ENCODE measurements at regions not wholly inside any gene's neighbourhood (a gene's known extent, or its start where the extent isn't known, plus 50 kb on each side); places are given as distances from the start of the nearest gene placed in this dataset.
A peak's percentile ranks its signal among the peaks of the same experiment; 100 is the strongest.
"Not testable (repeated sequence)": the region's sequence is repeated elsewhere in the genome, so short reads cannot be mapped to it uniquely, and the experiment has no call there.

DNA sequence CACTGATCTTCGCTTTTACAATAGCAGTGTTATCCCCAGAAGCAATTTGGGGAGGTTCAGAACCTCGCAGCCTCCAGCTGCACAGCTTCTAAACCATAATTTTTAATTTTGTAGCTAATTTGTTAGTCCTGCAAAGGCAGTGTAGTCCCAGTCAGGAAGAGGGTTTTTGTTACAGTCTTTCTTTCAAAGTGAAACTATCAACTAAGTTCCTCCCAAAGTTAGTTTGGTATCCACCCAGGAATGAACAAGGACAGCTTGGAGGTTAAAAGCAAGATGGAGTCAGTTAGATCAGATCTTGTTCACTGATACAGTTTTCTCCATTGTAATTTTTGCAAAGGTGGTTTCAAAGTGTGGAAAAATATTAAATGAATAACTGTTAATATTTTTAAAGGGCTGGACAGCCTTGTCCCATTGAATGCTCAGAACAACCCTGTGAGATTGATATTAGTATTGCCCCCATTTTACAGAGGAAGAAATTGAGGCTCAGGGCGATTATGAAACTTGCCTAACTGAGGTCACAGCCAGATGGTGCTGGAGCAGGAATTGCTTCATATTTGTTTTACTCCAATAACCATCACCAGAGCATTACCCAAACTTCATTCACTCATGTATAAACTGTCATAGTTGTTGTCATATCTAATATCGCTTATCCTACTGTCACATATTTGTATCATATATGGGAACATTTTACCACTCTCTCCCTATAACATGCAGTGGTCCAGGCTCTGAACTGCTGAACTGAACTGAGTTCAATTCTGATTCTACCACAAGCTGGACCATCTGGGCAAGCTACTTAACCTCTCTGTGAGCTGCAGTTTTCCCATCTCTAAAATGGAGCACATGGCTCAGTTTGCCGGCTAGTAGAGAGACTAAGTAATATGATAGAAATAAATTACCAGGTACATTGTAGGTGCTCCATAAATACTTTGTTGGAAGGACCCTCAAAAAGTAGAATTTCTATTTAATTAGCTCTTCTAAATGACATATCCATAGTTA is 213.8 kb downstream of the BCAS1 start:
- no peak for DNase-seq (ENCODE audit: low spot score)

DNA sequence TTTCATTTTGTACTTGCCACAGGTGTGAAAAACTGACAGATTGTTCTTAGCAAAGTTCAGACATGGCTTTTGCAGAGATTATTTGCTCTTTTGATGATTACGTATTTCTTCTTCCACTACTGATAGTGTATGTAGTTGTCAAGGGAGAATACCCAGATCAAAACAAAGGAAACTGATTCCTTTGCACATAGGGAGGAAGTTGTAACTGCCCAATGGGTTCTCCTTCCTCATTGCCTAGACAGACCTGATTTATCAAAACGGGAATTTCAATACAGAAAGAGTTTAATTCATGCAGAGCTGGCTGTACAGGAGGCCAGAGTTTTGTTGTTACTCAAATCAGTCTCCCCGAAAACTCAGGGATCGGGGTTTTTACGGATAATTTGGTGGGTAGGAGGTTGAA is 214.7 kb downstream of the BCAS1 start:
- DNase-seq (ENCODE audit: low spot score): no peak

DNA sequence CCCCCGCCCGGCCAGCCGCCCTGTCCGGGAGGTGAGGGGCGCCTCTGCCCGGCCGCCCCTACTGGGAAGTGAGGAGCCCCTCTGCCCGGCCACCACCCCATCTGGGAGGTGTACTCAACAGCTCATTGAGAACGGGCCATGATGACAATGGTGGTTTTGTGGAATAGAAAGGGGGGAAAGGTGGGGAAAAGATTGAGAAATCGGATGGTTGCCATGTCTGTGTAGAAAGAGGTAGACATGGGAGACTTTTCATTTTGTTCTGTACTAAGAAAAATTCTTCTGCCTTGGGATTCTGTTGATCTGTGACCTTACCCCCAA is 215.8 kb downstream of the BCAS1 start:
- DNase-seq (ENCODE audit: low spot score): not testable (repeated sequence)

DNA sequence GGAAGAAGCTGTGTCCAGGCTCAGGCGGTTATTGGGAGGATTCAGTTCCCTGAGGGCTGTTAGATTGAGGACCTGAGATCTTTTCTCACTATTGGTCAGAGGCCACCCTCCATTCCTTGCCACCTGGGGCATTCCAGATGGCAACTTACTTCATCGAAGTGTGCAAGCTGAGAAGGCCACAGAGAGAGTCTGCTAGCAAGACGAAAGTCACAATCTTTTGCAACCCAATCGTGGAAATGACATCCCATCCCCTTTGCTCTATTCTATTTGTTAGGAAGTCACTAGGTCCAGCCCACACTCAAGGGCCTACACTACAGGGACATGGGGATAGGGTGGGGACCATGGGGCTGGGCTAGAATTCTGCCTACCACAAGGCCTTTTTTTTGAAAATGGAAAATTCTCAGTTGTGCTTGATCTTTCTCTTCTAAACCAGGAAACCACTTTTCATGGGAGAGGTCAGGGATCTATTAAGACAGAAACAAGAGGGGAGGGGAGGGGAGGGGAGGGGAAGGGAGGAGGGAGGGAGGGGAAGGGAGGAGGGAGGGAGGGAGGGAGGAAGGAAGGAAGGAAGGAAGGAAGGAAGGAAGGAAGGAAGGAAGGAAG is 217.2 kb downstream of the BCAS1 start:
- no peak for DNase-seq (ENCODE audit: low spot score)

DNA sequence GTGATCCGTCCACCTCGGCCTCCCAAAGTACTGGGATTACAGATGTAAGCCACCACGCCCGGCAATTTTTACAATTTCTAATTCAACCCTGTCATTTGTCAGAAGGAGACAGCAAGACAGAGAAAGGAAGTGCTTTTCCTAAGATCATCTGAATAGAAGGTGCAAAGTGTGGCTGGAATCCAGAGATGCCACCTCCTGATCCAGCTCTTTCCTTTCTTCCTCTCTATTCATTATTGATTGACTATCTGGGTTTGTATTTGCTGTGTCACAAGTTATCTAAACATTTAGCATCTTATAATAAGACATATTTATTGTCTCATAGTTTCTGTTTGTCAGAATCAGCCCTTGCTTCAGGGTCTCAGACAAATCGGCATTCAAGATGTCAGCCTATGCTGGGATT is 217.7 kb downstream of the BCAS1 start:
- DNase-seq (ENCODE audit: low spot score): no peak

DNA sequence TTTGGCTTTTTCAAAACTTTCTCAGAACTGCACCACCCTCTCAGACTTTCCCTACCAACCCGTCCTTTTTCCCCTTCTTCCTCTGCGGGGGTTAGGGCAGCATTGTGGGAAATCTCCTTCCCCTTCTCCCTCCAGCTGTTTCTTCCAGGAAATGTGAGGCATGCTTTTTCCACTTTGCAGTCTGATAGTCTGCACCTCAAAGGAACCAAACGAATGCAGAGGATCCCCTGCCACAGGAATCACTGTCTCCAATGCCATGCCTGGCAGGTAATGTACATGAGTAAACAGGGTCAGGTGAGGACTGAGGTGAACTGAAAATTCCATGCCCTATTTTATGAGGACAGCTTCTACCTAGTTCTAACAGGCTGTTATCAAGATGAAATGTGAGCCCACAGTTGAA is 218.4 kb downstream of the BCAS1 start:
- DNase-seq (ENCODE audit: low spot score): no peak

DNA sequence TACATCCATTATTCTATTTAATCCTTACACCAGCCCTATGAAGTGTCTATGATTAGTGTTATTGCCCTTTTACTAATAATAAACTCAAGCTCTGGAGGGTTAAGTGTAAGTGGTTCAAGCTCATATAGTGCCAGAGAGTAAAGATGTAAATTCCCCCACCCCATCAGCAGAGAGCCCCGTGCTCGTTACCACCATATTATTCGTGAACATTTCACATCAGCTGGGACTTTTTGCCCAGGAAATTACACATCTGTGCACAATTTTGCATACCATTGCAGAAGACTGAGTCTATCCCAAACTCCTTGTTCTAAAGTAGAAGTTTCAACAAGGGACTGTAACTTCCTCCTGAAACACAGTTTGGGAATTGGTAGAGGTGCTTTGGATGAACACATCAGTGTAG is 220.1 kb downstream of the BCAS1 start:
- DNase-seq (ENCODE audit: low spot score): no peak

DNA sequence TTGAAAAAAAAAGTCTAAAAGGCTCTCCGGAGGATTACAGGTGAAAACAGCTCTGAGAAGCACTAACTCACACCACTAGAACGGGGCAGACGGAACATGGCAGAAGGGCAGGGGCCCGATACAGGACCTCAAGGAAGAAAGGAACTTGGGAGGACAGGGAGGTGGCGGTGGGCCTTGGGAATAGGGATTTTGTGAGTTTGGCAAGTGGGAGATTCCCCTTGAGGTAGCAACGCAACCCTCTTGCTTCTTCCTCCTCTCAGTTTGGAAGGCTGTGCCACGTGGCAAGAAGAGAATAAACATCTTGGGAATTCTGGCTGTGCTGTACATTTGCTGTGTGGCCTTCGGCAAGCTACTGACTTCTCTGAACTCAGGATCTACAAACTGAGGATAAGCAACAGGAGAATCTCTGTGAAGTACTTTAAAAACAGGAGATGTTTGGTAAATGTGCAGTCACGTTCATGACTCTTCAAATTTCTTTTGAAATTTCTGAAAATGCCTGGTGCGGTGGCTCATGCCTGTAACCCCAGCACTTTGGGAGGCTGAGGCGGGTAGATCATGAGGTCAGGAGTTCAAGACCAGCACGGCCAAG is 220.8 kb downstream of the BCAS1 start:
- no peak for DNase-seq (ENCODE audit: low spot score)

DNA sequence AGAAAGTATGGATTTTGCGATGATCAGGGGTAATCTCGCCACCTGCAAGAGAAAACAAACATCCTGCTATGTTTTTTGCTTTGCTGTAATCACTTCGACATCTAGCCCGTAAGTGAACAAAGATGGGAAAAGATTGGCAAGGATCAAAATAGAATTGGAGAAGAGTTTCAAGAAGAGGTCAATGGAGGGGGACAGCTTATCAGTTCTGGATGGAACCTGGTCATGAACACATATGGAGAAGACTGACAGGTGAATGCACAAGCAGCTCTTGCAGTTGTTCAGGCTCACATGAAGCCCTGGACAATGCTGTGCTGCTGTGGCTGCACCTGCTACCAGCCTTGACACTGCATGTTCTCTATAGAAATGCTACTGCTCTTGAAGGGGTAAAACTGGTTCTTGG is 222.1 kb downstream of the BCAS1 start:
- no peak for DNase-seq (ENCODE audit: low spot score)

DNA sequence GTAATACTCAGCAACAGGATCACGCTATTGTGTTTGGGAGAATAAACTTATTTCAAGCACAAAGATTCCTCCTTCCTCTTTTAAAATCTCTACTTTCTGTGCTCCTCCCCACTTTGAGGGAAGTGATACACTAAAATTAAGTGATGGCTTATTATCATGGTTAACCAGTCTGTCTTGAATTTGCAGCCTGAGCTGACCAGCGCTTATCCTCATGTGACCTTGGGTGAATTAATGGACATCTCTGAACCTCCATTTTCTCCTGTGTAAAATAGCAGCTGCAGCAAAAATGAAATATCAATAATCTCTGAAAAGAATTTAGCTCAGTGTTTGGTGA is 222.6 kb downstream of the BCAS1 start:
- no peak for DNase-seq (ENCODE audit: low spot score)

DNA sequence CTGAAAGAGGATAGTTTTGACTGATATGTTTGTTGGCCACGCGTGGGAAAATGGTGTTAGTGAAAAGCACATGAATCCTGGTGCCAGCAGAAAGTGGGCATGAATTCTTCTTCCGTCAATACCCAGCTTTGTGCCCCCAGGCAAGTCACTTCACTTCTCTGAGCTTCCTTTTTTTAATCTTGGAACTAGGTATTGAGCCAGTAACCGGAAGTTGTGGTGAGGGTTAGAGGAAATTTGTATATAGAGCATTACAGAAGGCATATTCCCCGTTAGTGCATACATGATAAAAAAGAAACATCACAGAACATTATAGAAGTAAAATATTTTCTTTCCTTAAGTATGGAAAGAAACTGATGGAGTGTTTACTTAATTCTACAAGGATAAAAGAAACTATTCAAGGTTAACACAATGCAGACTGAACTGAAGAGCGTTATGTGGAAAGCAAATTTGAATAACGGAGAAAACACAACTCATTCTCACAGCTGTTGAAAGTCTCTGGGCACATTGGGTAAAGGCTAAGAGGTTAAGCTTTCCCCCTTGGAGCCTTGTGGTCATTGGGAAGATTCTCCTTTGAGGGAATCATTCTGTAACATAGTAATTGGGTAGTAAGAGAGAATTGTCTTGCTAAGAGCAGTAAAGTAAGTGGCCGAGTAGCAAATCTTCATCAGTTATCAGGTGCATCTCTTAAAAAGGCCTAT is 223.1 kb downstream of the BCAS1 start:
- DNase-seq (ENCODE audit: low spot score): no peak

DNA sequence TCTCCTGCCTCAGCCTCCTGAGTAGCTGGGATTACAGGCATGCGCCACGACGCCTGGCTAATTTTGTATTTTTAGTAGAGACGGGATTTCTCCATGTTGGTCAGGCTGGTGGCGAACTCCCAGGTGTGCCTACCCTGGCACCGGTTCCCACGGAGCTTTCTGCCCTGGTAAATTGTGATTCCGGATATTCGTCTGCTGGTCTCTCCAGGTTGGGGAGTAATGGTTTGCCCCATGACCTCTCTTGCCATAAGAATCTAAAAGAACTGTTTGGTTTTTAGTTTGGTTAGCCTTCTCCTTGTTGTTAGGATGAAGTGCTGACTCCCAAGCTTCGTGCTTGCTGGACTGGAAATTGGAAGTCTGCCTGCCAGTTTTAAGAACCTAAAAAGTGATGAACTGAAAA is 223.8 kb downstream of the BCAS1 start:
- no peak for DNase-seq (ENCODE audit: low spot score)

DNA sequence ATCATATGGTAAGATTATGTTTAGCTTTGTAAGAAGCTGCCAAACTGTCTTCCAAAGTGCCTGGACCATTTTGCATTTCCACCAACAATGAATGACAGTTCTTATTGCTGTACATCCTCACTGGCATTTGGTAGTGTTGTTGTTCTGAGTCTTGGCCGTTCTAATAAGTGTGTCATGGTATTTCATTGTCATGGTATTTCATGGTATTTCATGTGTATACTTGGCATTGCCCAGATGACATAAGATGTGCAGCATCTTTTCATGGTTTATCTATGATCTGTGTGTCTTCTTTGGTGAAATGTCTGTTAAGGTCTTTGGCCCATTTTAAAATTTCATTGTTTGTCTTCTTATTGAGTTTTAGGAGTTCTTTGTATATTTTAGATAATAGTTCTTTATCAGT is 224.4 kb downstream of the BCAS1 start:
- no peak for DNase-seq (ENCODE audit: low spot score)

DNA sequence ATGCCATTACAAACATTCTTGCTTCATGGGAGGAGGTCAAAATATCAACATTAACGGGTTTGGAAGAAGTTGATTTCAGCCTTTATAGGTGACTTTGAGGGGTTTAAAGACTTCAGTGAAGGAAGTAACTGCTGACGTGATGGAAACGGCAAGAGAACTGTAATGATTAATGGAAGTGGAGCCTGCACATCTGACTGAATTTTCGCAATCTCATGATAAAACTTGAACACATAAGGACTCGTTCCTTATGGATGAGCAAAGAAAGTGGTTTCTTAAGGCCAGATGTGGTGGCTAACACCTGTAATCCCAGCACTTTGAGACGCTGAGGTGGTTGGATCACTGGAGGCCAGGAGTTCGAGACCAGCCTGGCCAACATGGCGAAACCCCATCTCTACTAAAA is 226.1 kb downstream of the BCAS1 start:
- DNase-seq (ENCODE audit: low spot score): no peak

DNA sequence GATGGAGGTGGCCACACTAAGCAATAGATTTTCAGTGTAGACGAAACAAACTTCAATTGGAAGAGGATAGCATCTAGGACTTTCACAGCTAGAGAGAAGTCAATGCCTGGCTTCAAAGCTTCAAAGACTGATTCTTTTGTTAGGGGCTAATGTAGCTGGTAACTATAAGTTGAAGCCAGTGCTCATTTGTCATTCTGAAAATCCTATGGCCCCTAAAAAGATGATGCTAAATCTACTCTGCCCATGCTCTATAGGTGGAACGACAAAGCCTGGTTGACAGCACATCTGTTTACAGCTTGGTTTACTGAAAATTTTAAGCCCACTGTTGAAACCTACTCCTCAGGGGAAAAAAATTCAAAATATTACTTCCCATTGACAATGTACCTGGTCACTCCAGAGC is 226.7 kb downstream of the BCAS1 start:
- no peak for DNase-seq (ENCODE audit: low spot score)

DNA sequence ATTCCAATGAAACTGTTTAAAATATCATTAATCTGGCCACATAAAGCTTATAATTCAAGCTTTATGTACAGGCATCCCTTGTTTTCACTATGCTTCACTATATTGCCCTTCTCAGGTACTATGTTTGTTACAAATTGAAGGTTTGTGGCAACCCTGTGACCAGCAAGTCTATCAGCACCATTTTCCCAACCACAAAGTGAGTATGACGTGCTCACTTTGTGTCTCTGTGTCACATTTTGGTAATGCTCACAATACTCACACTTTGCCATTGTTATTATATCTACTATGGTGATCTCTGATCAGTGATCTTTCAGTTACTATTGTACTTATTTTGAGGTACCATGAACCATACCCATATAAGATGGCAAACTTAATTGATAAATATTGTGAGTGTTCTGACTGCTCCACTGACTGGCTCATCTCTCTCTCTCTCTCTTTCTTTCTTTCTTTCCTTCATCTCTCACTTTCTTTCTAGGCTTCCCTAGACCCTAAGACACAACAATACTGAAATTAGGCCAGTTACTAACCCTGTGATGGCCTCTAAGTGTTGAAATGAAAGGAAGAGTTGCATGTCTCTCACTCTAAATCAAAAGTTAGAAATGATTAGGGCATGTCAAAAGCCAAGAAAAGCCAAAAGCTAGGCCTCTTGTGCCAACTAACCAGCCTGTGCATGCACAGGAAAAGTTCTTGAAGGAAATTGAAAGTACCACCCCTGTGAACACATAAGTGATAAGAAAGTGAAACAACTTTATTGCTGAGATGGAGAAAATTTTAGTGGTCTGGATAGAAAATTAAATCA is 227.9 kb downstream of the BCAS1 start:
- DNase-seq (ENCODE audit: low spot score): no peak

DNA sequence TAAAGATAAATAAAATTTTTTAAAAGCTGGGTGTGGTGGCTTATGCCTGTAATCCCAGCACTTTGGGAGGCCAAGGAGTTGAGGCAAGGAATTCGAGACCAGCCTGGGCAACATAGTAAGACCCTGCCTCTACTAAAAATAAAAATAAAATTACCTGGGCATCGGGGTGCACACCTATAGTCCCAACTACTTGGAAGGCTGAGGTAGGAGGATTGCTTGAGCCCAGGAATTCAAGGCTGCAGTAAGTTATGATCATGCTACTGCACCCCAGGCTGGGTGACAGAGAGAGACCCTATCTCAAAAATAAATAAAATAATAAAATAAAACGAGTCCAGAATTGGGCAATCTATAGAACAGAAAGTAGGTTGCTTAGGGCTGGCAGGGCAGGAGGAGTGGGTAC is 228.7 kb downstream of the BCAS1 start:
- no peak for DNase-seq (ENCODE audit: low spot score)

DNA sequence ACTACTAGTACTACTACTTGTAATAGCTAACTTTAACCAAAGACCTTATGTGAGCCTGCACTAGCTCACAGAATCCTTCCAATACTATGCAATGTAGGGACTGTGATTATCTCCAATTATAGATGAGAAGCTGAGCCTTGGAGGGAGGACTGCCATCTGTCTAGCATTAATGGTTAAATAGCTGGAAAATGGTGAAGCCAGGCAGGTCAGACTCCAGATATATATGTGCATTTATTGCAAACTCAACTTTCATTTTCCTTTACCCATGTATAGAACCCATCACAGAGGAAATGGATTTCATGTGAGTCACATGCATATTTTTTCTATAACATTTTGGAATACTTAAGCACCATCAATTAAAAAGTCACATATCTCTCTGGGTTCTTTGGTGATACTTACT is 229.9 kb downstream of the BCAS1 start:
- no peak for DNase-seq (ENCODE audit: low spot score)

DNA sequence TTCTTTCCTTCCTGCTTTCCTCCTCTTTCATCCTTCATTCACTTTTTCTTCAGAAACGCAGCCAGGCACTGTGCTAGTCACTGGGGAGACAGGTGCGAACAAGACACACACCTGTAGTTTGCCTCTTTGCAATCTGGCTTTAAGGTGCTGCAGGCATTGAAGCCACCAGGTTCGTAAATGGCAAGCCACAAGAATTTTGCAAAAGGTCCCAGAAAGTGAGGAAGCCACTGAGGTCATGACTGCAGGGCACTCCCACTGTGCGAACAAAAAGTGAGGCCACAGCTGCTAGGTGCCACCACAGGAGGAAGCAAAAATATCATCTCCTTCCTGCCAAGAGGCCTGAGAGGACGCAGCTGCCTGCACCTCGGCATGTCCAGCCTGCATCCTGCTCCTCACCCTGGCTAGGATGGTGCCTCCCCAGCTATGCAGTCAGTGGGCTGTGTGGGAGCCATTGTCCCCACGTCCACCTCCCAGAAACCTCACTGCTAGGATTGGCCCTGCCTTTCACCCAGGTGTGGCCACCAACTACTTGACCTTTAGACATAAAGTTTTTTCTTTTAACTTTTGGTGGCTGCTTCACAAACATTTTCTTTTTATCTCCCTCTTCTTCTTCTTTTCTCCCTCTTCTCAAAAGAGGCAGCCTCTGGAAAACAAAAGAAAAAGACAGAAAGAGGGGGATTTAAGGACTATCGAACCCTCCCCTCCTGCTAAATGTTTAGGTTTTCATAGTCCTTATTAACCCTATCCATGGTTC is 230.8 kb downstream of the BCAS1 start:
- DNase-seq (ENCODE audit: low spot score): peak; percentile 32

DNA sequence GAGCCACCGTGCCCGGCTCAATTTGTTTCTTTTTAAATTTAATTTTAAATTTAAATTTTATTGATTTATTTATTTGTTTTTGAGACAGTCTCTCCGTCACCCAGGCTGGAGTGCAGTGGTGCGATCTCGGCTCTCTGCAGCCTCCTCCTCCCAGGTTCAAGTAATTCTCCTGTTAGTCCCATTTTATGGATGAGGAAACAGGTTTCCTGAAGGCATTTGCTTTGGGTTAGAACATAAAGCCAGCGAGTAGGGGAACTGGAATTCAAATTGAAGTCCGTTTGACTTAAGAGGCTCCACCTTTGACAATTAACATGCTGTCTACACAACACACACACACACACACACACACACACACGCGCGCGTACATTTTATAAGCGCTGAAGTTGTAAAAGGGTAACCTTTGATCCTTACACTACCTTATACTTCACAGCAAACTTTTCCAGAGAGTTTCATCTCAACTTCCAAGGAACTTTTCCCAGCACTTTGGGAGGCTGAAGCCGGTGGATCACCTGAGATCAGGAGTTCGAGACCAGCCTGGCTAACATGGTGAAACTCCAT is 232.0 kb downstream of the BCAS1 start:
- DNase-seq (ENCODE audit: low spot score): no peak

All from germinal center (tissue), 1 donor.